GM21825 (cell line): ENCODE measurements at regions not wholly inside any gene's neighbourhood (a gene's known extent, or its start where the extent isn't known, plus 50 kb on each side); places are given as distances from the start of the nearest gene placed in this dataset.

ENCODE experiments used
- ATAC-seq: cut with Tn5 transposase; IDR thresholded peaks from one replicate; pipeline ENCODE4 v1.9.1; 2021; ENCODE audit warnings: mild to moderate bottlenecking, moderate library complexity; ENCODE audit not compliant: unreplicated experiment

- ATAC-seq = no peak
These were observed 815.4 kb upstream of the MDGA2 start for GRCh38 chr14:48490756-48491155.

- ATAC-seq = no peak
These were observed 798.5 kb upstream of the MDGA2 start for GRCh38 chr14:48473944-48474343.

- ATAC-seq = no peak
These were observed 780.6 kb upstream of the MDGA2 start for GRCh38 chr14:48456051-48456450.

- ATAC-seq = no peak
These were observed 779.5 kb upstream of the MDGA2 start for GRCh38 chr14:48454887-48455286.

- no peak for ATAC-seq
These were observed 777.1 kb upstream of the MDGA2 start for GRCh38 chr14:48452437-48452995.

- ATAC-seq = no peak
These were observed 759.8 kb upstream of the MDGA2 start for GRCh38 chr14:48435221-48435620.

- ATAC-seq = no peak
These were observed 755.4 kb upstream of the MDGA2 start for GRCh38 chr14:48430805-48431204.

- ATAC-seq = no peak
These were observed 754.1 kb upstream of the MDGA2 start for GRCh38 chr14:48429512-48429911.

GRCh38 chr14:48417715-48418500 lies 742.5 kb upstream of the MDGA2 start:
- ATAC-seq = no peak

GRCh38 chr14:48401321-48401720 lies 725.9 kb upstream of the MDGA2 start:
- no peak for ATAC-seq

GRCh38 chr14:48398675-48399282 lies 723.4 kb upstream of the MDGA2 start:
- no peak for ATAC-seq

GRCh38 chr14:48391661-48392060 lies 716.3 kb upstream of the MDGA2 start:
- no peak for ATAC-seq

- ATAC-seq = no peak
These were observed 714.9 kb upstream of the MDGA2 start for GRCh38 chr14:48390346-48390745.

GRCh38 chr14:48384821-48385220 lies 709.4 kb upstream of the MDGA2 start:
- no peak for ATAC-seq

GRCh38 chr14:48382961-48383360 lies 707.6 kb upstream of the MDGA2 start:
- ATAC-seq = no peak

- no peak for ATAC-seq
These were observed 703.1 kb upstream of the MDGA2 start for GRCh38 chr14:48378541-48378940.

GRCh38 chr14:48373981-48374380 lies 698.6 kb upstream of the MDGA2 start:
- no peak for ATAC-seq

- no peak for ATAC-seq
These were observed 675.6 kb upstream of the MDGA2 start for GRCh38 chr14:48350971-48351370.

GRCh38 chr14:48349689-48350088 lies 674.3 kb upstream of the MDGA2 start:
- no peak for ATAC-seq

- ATAC-seq = no peak
These were observed 665.7 kb upstream of the MDGA2 start for GRCh38 chr14:48341069-48341468.

GRCh38 chr14:48333221-48333920 lies 658.0 kb upstream of the MDGA2 start:
- no peak for ATAC-seq

- no peak for ATAC-seq
These were observed 656.0 kb upstream of the MDGA2 start for GRCh38 chr14:48331421-48331820.
